GM18867 (cell line): ENCODE measurements at regions not wholly inside any gene's neighbourhood (a gene's known extent, or its start where the extent isn't known, plus 50 kb on each side); places are given as distances from the start of the nearest gene placed in this dataset.

Experiments
- ATAC-seq: cut with Tn5 transposase; IDR thresholded peaks from one replicate; pipeline ENCODE4 v1.9.1; 2021; ENCODE audit warnings: mild to moderate bottlenecking, moderate library complexity; ENCODE audit not compliant: unreplicated experiment

DNA sequence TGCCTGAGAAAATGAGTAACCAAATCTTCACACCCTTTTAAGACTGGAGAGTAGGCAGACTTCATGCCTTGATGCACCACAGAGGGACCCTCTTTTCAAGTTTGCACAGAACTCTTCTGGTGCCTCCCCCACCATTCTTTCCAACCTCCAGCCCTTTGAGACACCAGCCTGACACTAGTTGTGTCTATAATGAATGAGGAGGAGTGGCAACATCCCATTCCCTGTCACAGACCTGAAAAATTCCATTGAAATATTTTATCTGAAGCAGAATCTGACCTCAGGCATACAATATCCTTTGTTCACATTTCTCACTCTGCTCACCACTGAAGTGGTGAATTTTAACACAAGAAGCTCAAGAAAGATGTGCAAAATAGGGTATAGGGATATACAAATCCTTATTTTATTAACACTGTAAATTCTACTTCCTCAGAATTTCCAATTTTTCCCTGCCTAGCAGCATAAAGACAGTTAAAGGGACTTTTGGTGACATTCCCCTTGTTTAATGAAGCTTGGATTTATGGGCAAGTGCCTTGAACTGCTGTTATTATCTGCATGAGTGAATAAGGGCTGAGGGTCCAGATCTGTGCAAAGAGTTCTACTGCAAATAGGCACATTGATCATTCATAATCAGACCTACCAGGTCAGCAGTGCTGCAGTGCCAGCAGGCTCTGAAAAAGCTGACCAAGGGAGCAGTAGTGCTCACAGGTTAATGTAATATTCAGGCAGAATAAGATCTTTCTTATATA is 149.9 kb upstream of the PAQR3 start:
- no peak for ATAC-seq

DNA sequence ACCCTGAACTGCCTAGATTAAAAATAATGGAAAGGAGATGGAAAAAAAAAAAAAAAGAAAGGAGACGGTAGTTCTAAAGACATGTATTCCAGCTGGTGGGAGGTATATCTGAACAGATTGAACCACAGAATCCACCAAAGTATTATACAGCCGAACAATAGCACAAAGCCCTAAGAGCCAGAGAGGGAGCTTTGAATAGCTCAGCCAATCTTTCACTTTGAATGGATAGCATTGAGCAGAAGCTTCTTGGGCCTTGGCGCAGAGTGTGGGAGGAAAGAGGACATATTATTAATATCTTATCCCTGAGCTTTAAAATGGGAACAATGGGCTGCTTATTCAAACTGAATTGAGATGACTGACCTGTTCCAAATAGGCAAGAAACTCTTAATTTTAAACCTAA is 147.8 kb upstream of the PAQR3 start:
- ATAC-seq: no peak

GRCh38 chr4:79083406-79084010 is 144.3 kb upstream of the PAQR3 start:
- ATAC-seq: no peak

DNA sequence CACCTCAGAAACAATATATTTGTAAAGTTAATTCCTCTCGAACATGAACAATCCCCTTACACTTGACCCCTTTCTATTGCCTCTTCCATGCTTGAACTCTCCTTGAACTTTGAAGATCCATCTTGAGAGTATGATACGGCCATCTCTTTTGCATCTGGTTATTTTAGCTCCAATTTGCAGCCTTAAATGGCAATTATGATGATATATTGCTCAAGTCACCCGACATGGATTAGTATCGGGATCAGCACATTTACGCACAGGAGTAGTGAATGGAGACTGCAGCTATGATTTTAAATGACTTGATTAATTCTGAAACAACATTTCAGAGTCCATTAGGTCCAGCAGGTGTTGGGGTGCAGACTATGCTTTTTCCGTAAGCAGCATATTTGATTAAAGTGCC is 143.8 kb upstream of the PAQR3 start:
- ATAC-seq: no peak

GRCh38 chr4:79081973-79082372 is 142.7 kb upstream of the PAQR3 start:
- no peak for ATAC-seq

DNA sequence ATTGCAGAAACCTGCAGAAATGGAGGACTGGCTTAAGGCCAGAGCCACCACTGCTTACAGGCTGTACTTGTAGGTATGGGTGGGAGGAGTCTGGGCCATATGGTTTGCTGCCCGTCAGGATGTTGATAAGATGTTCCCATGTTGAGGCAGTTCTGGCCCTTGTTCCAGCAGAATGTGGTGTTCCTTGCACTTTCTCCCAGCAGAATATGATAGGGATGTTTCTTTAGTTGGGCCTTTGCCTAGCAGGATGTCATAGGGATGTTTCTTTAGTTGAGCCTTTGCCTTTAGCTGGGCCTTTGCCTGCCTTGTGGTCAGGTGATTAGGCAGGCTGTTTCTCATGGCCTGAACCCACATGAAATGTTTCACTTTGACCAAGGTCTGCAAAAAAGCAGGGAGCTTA is 139.1 kb upstream of the PAQR3 start:
- ATAC-seq: no peak

GRCh38 chr4:79074040-79074439 is 134.8 kb upstream of the PAQR3 start:
- ATAC-seq: no peak

DNA sequence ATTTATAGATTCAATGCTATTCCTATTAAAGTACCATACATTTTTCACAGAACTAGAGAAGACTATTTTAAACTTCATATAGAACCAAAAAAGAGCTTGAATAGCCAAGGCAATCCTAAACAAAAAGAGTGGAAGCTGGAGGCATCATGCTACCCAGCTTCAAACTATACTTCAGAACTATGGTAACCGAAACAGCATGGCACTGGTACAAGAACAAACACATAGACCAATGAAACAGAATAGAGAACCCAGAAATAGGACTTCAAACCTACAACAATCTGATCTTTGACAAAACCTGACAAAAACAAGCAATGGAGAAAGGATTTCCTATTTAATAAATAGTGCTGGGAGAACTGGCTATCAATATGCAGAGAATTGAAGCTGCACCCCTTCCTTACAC is 134.2 kb upstream of the PAQR3 start:
- no peak for ATAC-seq

GRCh38 chr4:79065262-79065661 is 126.0 kb upstream of the PAQR3 start:
- ATAC-seq: no peak

- no peak for ATAC-seq
These were observed 125.6 kb upstream of the PAQR3 start for GRCh38 chr4:79064806-79065205.

DNA sequence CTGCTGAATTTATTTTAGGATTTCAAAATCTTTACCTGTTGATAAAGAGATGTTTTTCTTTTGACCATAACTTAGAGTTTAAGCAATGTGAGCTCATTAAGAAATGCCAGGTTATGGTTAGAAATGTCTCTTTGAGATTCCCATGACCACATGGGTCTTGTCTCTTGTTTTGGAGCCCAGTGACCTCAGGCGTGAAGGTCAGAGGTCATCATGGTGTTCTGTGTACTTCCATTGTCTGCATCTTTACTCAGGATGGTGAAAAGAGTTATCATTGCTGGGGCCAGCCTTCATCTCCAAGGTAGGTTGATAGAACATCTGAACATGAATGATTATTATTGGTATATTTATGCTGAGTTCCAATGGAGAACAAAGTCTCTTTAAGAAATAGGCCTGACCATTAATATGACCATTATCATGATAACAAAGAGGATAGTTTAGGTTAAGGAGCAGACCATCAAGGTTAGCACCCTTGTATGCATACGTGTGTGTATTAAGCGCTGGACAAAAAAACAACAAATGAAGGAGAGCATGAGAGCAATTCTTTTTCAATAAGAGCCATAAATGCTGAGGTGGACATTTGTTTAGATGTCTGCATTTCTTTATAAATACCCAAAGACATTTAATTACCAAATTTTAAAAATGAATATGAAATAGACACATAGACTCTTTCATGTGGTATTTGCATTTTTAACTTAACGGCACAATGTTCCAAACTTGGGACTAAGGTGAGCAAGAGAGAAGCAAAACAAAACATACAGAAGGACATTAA is 120.6 kb upstream of the PAQR3 start:
- ATAC-seq: no peak

DNA sequence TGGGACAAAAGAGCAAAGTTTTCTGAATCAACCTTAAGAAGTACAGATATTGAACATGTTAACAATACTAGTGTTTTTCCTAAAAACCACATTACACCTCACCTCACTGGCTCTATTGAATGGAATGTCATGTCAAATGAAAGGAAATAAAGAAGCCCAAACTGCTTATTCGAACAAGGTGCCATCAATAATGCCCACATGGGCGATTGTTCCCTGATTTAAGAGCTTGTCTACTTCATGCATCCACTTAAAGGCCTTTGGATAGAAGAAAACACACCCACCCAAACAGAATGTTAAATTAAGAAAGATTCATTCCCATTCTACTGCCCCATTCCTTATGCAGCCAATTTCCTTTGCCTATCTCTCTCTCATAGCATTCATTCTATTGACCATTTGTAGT is 118.5 kb upstream of the PAQR3 start:
- ATAC-seq: no peak

DNA sequence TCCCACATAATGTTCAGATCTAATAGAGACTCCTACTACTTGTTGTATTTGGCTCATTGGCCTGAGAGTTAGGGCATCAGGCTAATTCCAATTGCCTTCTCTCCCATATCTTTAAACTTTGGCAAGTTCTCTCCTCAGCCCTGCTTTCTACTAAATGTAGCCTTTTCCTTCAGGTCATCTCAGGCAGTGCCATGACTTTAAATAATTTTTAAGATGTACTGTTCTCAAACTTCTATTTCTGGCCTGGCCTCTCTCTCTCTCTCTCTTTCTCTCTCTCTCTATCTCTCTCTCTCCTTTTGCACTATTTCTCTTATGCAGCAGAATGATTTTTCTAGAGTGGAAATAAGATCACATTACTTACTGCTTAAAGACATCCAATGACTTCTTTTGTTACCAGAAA is 114.5 kb upstream of the PAQR3 start:
- no peak for ATAC-seq

DNA sequence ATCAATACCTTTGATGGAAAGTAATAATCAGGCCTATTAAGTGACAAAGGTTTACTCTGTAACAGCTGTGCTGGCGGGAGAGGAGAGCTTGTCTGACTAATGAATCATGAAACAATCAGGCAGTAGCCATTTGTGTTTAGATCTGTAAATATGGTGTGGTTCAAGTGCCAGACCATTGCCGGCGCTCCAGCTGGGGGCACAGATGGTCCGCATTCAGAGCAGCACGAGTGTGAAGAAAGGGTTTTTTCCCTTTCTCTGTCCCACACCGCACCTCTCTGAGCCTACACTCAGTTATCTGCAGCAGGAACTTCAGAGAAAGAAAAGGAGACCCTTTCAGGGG is 111.3 kb upstream of the PAQR3 start:
- no peak for ATAC-seq

DNA sequence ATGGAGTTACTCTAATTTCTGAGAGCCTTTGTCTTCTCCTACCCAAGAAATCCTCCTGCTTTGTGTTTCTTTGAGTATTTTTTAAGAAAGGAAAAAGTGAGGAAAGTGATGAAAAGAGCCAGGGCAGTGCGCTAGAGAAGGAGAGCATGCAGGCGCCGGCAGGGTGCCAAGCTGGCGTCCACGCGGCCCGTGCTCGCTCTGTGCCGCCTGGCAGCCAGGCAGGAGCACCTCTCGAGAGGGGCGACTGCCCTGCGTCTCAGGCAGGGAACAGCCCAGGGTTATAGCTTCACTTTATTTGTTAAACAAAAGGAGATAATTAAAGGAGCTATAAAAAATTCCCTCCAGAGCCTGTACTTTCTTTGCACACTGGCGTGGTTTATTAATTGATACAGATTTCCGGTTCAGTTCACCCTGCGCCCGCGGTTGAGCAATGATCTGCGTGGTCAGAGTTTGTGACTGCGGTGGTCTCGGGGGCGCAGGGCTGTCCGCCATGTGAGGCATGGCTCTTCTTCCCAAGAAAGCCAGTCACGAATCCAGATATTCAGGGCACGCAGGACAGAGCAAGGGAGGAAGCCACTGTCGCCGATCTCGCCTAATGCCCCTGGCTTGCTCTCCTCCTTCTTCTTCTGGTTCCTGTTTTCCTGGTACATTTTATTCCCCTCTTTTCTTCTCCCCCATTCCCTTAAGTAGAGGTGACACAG is 110.8 kb upstream of the PAQR3 start:
- no peak for ATAC-seq

DNA sequence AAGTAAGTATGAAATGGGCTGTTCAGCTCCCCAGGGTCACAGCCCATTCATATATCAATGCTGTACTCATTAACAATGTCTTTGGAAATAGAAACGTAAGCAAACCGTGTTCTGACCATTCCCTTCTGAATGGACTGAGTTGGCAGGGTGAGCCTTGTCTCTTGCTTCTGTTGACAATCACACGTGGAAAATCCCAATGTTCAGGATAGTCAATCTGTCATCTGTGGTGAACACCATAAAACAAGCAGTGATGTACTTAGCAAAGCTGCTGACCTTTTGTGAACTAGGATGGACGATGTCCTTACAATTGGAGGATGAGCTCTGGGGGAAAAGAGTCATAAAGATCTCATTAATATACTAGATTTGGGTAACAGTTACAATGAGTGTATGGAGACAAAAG is 109.6 kb upstream of the PAQR3 start:
- ATAC-seq: no peak

GRCh38 chr4:79047316-79047715 is 108.1 kb upstream of the PAQR3 start:
- no peak for ATAC-seq

- no peak for ATAC-seq
These were observed 106.9 kb upstream of the PAQR3 start for GRCh38 chr4:79046016-79046592.

- no peak for ATAC-seq
These were observed 105.0 kb upstream of the PAQR3 start for GRCh38 chr4:79044141-79044659.

DNA sequence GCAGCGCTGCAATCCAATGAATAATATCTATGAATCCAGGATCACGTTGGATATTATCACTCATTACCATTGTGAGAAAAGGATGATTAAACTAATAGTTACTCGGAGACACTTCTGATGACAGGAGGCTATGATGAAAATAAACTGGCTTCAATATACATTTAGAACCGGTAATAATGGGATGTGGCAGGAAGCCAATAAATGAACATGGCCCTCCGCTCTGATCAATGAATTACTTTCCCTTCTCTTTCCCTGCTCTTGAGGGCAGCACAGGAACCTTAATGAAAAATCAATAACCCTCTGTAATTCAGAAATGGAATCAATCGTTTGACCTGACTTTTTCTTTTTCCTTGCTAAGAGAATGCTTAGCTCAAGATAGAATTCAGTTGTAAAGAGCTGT is 103.9 kb upstream of the PAQR3 start:
- ATAC-seq: no peak

GRCh38 chr4:79042079-79042674 is 102.9 kb upstream of the PAQR3 start:
- no peak for ATAC-seq
